ENCODE measurements at regions not wholly inside any gene's neighbourhood (a gene's known extent, or its start where the extent isn't known, plus 50 kb on each side); places are given as distances from the start of the nearest gene placed in this dataset.

DNA sequence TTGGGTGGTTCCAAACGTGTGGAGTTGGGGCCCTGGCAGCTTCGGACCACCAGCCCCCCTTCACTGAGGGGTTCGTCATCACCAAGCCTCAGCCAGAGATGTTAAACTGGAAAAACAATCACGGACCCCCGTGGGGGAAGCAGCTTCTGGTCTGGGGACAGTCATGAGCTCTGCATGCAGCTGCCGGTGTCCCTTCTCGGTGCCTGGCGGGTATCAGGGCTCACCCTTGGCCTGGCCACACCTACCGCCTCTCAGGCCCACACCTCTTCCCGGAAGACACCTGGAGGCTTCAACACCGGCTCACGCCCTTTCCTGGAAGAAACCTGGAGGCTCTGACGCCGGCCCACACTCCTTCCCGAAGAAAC lies 77.8 kb upstream of the BHLHE23 start:
- Histone ChIP-seq H3K27ac (ENCODE audit: low read depth in 1 of 2, low read length in 2 of 2) (no peak overlapping the region), H3K36me3 (ENCODE audit: control insufficient read depth in 4 of 4, insufficient read depth in 3 of 4, low read depth in 1 of 4, low read length in 3 of 4) (no peaks in the 10 kb centered on the region), H3K9me3 (ENCODE audit: control insufficient read depth in 4 of 4, low read length in 3 of 4) (peaks cover 0 to 4% (median 1%) of the 10 kb centered on the region in 4 donors), H3K4me1 (ENCODE audit: control insufficient read depth in 4 of 4, insufficient read depth in 4 of 4, low read length in 3 of 4) (no peaks in the 10 kb centered on the region), H3K27me3 (ENCODE audit: control insufficient read depth in 4 of 4, insufficient read depth in 4 of 4, low read length in 3 of 4) (peaks cover 0 to 11% (median 4%) of the 10 kb centered on the region in 4 donors), H3K9ac (ENCODE audit: low read depth in 1 of 2, low read length in 2 of 2) (no peak overlapping the region), H3K4me3 (ENCODE audit: low read depth in 1 of 3, low read length in 3 of 3) (no peak overlapping the region)
- TF ChIP-seq HNF4A (conservative IDR thresholded peaks at IDR 0.05), result no peak
- TF ChIP-seq FOXA2 (IDR thresholded peaks at IDR 0.05), result no peak
- TF ChIP-seq, protein P1, sequence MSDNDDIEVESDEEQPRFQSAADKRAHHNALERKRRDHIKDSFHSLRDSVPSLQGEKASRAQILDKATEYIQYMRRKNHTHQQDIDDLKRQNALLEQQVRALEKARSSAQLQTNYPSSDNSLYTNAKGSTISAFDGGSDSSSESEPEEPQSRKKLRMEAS (IDR thresholded peaks at IDR 0.05), result no peak
- no peak for TF ChIP-seq CTCF (IDR thresholded peaks at IDR 0.05; ENCODE audit: low read depth, low read length, missing input control)
- TF ChIP-seq RAD21 (IDR thresholded peaks at IDR 0.05), result no peak
- TF ChIP-seq, protein P2, sequence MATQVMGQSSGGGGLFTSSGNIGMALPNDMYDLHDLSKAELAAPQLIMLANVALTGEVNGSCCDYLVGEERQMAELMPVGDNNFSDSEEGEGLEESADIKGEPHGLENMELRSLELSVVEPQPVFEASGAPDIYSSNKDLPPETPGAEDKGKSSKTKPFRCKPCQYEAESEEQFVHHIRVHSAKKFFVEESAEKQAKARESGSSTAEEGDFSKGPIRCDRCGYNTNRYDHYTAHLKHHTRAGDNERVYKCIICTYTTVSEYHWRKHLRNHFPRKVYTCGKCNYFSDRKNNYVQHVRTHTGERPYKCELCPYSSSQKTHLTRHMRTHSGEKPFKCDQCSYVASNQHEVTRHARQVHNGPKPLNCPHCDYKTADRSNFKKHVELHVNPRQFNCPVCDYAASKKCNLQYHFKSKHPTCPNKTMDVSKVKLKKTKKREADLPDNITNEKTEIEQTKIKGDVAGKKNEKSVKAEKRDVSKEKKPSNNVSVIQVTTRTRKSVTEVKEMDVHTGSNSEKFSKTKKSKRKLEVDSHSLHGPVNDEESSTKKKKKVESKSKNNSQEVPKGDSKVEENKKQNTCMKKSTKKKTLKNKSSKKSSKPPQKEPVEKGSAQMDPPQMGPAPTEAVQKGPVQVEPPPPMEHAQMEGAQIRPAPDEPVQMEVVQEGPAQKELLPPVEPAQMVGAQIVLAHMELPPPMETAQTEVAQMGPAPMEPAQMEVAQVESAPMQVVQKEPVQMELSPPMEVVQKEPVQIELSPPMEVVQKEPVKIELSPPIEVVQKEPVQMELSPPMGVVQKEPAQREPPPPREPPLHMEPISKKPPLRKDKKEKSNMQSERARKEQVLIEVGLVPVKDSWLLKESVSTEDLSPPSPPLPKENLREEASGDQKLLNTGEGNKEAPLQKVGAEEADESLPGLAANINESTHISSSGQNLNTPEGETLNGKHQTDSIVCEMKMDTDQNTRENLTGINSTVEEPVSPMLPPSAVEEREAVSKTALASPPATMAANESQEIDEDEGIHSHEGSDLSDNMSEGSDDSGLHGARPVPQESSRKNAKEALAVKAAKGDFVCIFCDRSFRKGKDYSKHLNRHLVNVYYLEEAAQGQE (IDR thresholded peaks at IDR 0.05), result no peak
- no peak for TF ChIP-seq JUND (IDR thresholded peaks at IDR 0.05)
- no peak for TF ChIP-seq YY1 (IDR thresholded peaks at IDR 0.05)
- no peak for TF ChIP-seq EGR1 (IDR thresholded peaks at IDR 0.05; ENCODE audit: low read depth in 2 of 2)
- no peak for TF ChIP-seq ATF3 (IDR thresholded peaks at IDR 0.05)
- TF ChIP-seq HNF4G (IDR thresholded peaks at IDR 0.05), result no peak
- WGBS, result 57% methylated on average over 15 of the region's 15 CpGs
- DNase-seq (ENCODE audit: low spot score), result no peak

GRCh38 chr20:63083831-63084562 lies 77.2 kb upstream of the BHLHE23 start:
- Histone ChIP-seq H3K27ac (ENCODE audit: low read depth in 1 of 2, low read length in 2 of 2) (no peak overlapping the region), H3K9me3 (ENCODE audit: control insufficient read depth in 4 of 4, low read length in 3 of 4) (peaks cover 0 to 6% (median 1%) of the 10 kb centered on the region in 4 donors), H3K27me3 (ENCODE audit: control insufficient read depth in 4 of 4, insufficient read depth in 4 of 4, low read length in 3 of 4) (peaks cover 0 to 11% (median 4%) of the 10 kb centered on the region in 4 donors), H3K4me3 (ENCODE audit: low read depth in 1 of 3, low read length in 3 of 3) (no peak overlapping the region), H3K9ac (ENCODE audit: low read depth in 1 of 2, low read length in 2 of 2) (no peak overlapping the region), H3K4me1 (ENCODE audit: control insufficient read depth in 4 of 4, insufficient read depth in 4 of 4, low read length in 3 of 4) (no peaks in the 10 kb centered on the region), H3K36me3 (ENCODE audit: control insufficient read depth in 4 of 4, insufficient read depth in 3 of 4, low read depth in 1 of 4, low read length in 3 of 4) (no peaks in the 10 kb centered on the region)
- TF ChIP-seq GABPA (IDR thresholded peaks at IDR 0.05 in 1 of 2, conservative IDR thresholded peaks at IDR 0.05 in 1 of 2), result no peak
- no peak for TF ChIP-seq JUND (IDR thresholded peaks at IDR 0.05)
- TF ChIP-seq, protein P1 (IDR thresholded peaks at IDR 0.05), result no peak
- TF ChIP-seq TAF1 (conservative IDR thresholded peaks at IDR 0.05), result no peak
- TF ChIP-seq HNF4G (IDR thresholded peaks at IDR 0.05), result no peak
- no peak for TF ChIP-seq RXRA (IDR thresholded peaks at IDR 0.05)
- TF ChIP-seq NR2F2 (IDR thresholded peaks at IDR 0.05), result no peak
- 72% methylated on average over 34 of the region's 34 CpGs for WGBS
- DNase-seq (ENCODE audit: low spot score), result no peak
